Tibial nerve (tissue), 4 donors: ENCODE measurements at regions not wholly inside any gene's neighbourhood (a gene's known extent, or its start where the extent isn't known, plus 50 kb on each side); places are given as distances from the start of the nearest gene placed in this dataset.

Source experiments
- DNase-seq, 2 donors: peaks; one replicate each; pipeline ENCODE4 v3.0.0-alpha.2; 2019; ENCODE audit warnings: low spot score in 2 of 2
- H3K27ac ChIP-seq, 4 donors: fragments of 200-600 bp; sonication (generic) in 3 of 4; one replicate each; pipeline ENCODE4 v1.5.1; 2017 to 2019; ENCODE audit warnings: mild to moderate bottlenecking in 1 of 4
- H3K27me3 ChIP-seq, 2 donors: fragments of 200-600 bp; sonication (generic) in 1 of 2; one replicate each; pipeline versions ENCODE4 v1.5.1 to v1.6.0; 2017 to 2019
- H3K36me3 ChIP-seq, 3 donors: fragments of 200-600 bp; sonication (generic); one replicate each; pipeline ENCODE4 v1.5.1; 2018 to 2019
- H3K4me1 ChIP-seq, 4 donors: fragments of 200-600 bp; sonication (generic) in 3 of 4; one replicate each; pipeline ENCODE4 v1.5.1; 2017 to 2019
- H3K4me3 ChIP-seq, 4 donors: fragments of 200-600 bp; sonication (generic) in 3 of 4; one replicate each; pipeline ENCODE4 v1.5.1; 2017 to 2019; ENCODE audit warnings: mild to moderate bottlenecking in 1 of 4, moderate library complexity in 1 of 4
- H3K9me3 ChIP-seq, 4 donors: fragments of 200-600 bp; sonication (generic) in 3 of 4; one replicate each; pipeline ENCODE4 v1.5.1; 2017 to 2019
- EP300 ChIP-seq, 2 donors: sonication (generic); formaldehyde crosslinking; IDR thresholded peaks; one replicate each; pipeline ENCODE4 v1.6.1; 2017; ENCODE audit warnings: antibody characterized with exemption in 2 of 2, mild to moderate bottlenecking in 1 of 2
- POLR2A ChIP-seq, 2 donors: fragments of 450-650 bp; IDR thresholded peaks; one replicate each; pipeline ENCODE4 v1.6.1; 2017; ENCODE audit warnings: antibody characterized with exemption in 2 of 2, mild to moderate bottlenecking in 2 of 2, moderate library complexity in 2 of 2
- WGBS, 2 donors: methylation state at CpG; one replicate each; pipeline ENCODE4 v1.1.5; 2018; 5-methylcytosine and 5-hydroxymethylcytosine counted together
- TF ChIP-seq, protein P1 (sequence below), 5 experiments: fragments of 200-600 bp in 3 of 5; fragments of 450-650 bp in 2 of 5; sonication (generic) in 3 of 5; IDR thresholded peaks; one replicate each; pipeline ENCODE4 v1.5.1; 2016 to 2019; ENCODE audit warnings: antibody characterized with exemption in 5 of 5, mild to moderate bottlenecking in 3 of 5, moderate library complexity in 2 of 5

DNA sequence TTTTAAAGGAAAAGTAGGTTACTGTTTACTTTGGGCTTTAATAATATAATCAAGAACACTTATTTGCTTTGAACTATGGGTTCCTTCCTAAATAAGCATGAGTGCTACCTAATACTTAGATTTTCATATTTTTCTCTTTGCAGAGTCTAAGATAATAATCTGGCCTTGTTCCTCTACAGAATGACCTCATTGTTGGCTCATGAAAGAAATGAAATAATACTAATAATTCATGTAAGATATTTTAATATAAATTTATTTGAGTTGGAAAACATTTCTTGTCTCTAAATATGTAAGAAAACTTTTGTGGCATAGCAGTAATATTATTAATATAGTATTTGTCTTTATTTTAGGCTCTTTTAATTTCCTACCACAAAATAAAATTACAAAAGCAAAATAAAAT lies 601.3 kb downstream of the IQCM start:
- Histone ChIP-seq H3K4me3 (no peak overlapping the region), H3K9me3 (peaks cover 0 to 9% (median 0%) of the 10 kb centered on the region in 4 donors), H3K27me3 (no peaks in the 10 kb centered on the region), H3K4me1 (no peaks in the 10 kb centered on the region), H3K27ac (no peak overlapping the region), H3K36me3 (no peaks in the 10 kb centered on the region)
- no peak for TF ChIP-seq EP300 (IDR thresholded peaks at IDR 0.05)
- TF ChIP-seq POLR2A (IDR thresholded peaks at IDR 0.05), result no peak
- TF ChIP-seq, protein P1, sequence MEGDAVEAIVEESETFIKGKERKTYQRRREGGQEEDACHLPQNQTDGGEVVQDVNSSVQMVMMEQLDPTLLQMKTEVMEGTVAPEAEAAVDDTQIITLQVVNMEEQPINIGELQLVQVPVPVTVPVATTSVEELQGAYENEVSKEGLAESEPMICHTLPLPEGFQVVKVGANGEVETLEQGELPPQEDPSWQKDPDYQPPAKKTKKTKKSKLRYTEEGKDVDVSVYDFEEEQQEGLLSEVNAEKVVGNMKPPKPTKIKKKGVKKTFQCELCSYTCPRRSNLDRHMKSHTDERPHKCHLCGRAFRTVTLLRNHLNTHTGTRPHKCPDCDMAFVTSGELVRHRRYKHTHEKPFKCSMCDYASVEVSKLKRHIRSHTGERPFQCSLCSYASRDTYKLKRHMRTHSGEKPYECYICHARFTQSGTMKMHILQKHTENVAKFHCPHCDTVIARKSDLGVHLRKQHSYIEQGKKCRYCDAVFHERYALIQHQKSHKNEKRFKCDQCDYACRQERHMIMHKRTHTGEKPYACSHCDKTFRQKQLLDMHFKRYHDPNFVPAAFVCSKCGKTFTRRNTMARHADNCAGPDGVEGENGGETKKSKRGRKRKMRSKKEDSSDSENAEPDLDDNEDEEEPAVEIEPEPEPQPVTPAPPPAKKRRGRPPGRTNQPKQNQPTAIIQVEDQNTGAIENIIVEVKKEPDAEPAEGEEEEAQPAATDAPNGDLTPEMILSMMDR (IDR thresholded peaks at IDR 0.05), result no peak
- DNase-seq, result no peak

DNA sequence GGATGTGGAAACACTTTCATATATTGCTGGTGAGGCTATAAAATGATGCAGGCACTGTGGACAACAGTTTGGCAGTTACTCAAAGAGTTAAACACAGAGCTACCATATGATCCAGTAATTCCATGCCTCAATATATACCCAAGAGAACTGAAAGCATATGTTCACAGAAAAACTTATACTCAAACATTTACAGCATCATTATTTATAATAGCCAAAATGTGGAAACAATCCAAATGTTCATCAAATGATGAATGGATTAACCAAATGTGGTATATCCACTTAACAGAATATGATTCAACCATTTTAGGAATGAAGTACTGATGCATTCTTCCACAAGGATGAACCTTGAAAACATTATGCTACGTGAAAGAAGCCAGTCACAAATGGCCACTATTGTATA lies 603.8 kb downstream of the IQCM start:
- WGBS, 2 donors, result 62 to 84% methylated on average over 1 of the region's 1 CpG
- TF ChIP-seq EP300 (IDR thresholded peaks at IDR 0.05) (no peak), POLR2A (IDR thresholded peaks at IDR 0.05) (no peak)
- TF ChIP-seq, protein P1 (IDR thresholded peaks at IDR 0.05), result no peak
- Histone ChIP-seq H3K9me3 (no peaks in the 10 kb centered on the region), H3K36me3 (no peaks in the 10 kb centered on the region), H3K27ac (no peak overlapping the region), H3K27me3 (no peaks in the 10 kb centered on the region), H3K4me1 (no peaks in the 10 kb centered on the region), H3K4me3 (no peak overlapping the region)
- no peak for DNase-seq

DNA sequence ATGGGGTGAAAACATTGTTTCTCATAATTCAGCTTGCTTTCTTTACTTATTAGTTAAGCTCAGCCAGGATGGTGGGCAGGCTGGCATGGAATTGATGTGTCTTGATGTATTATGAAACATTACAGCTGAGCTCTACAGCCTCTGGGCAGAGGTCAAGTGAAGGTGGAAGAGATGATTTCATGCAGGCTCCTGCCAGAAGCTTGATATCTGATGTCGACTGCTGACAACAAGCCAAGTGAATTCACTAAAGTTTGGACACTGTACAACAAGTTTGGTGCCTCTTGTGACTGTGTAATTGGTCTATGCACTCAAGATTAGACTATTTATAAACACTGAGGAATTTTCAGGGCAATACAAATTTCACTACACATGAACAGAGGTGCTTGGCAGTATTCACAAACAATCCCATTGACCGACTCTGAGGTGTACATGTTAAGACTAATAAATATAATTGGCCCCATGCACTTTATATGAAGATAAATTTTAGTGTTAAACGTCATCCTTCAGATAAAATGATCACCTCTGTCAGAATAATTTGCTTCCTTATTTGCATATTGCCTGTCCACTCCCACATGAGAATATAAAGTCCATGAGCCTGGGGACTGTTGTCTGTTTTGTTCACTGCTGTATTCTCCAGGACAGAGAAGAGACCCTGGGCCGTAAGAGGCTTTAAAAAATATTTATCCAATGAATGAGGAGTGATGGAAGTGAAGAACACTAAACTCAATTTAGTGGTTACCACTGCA lies 612.2 kb downstream of the IQCM start:
- 53 to 55% methylated on average over 4 of the region's 4 CpGs for WGBS, 2 donors
- Histone ChIP-seq H3K36me3 (no peaks in the 10 kb centered on the region), H3K9me3 (no peaks in the 10 kb centered on the region)

DNA sequence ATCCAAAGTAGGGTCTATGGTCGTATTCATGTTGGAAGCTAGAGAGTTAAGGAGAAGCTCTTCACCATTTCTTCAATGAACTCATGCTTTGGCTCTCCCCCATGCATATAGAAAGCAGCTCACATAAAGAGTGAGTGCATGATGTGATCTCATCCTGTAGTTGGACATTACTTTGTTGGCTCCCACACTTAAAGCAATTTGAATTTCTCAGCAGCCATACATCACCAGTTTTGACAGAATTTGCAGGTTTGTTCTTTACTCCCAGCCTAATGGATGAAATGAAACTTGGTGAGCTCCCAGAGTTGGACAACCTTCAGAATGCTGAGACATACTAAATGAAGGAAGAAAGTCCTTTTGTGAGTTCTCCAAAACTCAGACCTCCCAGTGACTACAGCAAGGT lies 613.5 kb downstream of the IQCM start:
- H3K4me3 ChIP-seq, result no peak overlapping the region
- H3K27ac ChIP-seq, result no peak overlapping the region
- TF ChIP-seq POLR2A (IDR thresholded peaks at IDR 0.05), result no peak
- TF ChIP-seq EP300 (IDR thresholded peaks at IDR 0.05), result no peak
- TF ChIP-seq, protein P1 (IDR thresholded peaks at IDR 0.05), result no peak
- no peak for DNase-seq
- H3K27me3 ChIP-seq, result no peaks in the 10 kb centered on the region
- no peaks in the 10 kb centered on the region for H3K4me1 ChIP-seq
- H3K36me3 ChIP-seq, result no peaks in the 10 kb centered on the region
- WGBS, 2 donors, result 77 to 91% methylated on average over 1 of the region's 1 CpG
- H3K9me3 ChIP-seq, result no peaks in the 10 kb centered on the region

More for the DNA sequence above, 612.2 kb downstream of the IQCM start:
- TF ChIP-seq EP300 (IDR thresholded peaks at IDR 0.05), result no peak
- TF ChIP-seq, protein P1 (IDR thresholded peaks at IDR 0.05), result no peak
- TF ChIP-seq POLR2A (IDR thresholded peaks at IDR 0.05), result no peak
- Histone ChIP-seq H3K27ac (no peak overlapping the region), H3K4me3 (no peak overlapping the region), H3K4me1 (no peaks in the 10 kb centered on the region), H3K27me3 (no peaks in the 10 kb centered on the region)
- no peak for DNase-seq

DNA sequence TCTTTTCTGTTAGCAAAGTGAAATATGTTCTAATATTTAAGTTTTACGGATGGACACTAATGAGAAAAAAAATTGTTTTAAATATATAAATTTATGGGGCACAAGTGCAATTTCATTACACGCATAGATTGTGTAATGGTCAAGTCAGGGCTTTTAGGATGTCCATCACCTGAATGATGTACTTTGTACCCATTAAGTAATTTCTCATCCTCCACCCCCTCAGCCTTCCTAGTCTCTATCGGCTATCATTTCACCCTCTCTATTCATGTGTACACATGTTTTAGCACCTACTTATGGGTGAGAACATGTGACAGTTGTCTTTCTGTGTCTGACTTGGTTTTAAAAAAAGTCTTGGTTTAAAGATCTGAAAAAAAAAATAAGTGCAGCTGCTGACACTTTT lies 616.0 kb downstream of the IQCM start:
- no peak overlapping the region for H3K4me3 ChIP-seq
- H3K9me3 ChIP-seq, result no peaks in the 10 kb centered on the region
- WGBS, 2 donors, result 88 to 89% methylated on average over 3 of the region's 3 CpGs
- no peak overlapping the region for H3K27ac ChIP-seq
- TF ChIP-seq EP300 (IDR thresholded peaks at IDR 0.05), result no peak
- TF ChIP-seq POLR2A (IDR thresholded peaks at IDR 0.05), result no peak
- TF ChIP-seq, protein P1 (IDR thresholded peaks at IDR 0.05), result no peak
- H3K36me3 ChIP-seq, result no peaks in the 10 kb centered on the region
- DNase-seq, result no peak
- no peaks in the 10 kb centered on the region for H3K27me3 ChIP-seq
- no peaks in the 10 kb centered on the region for H3K4me1 ChIP-seq
